Prostate gland (tissue), 2 donors: ENCODE measurements at regions not wholly inside any gene's neighbourhood (a gene's known extent, or its start where the extent isn't known, plus 50 kb on each side); places are given as distances from the start of the nearest gene placed in this dataset.

Experiments
- POLR2AphosphoS5 ChIP-seq: sonication (generic); formaldehyde crosslinking; IDR thresholded peaks from one replicate; pipeline ENCODE4 v1.6.1; 2017; ENCODE audit warnings: antibody characterized with exemption
- TF ChIP-seq, protein P1 (sequence below), 4 experiments: fragments of 200-600 bp in 2 of 4; fragments of 450-650 bp in 2 of 4; sonication (generic) in 2 of 4; IDR thresholded peaks; 1 replicate in 3 of 4; 2 replicates in 1 of 4; pipeline ENCODE4 v1.5.1; 2016 to 2019; ENCODE audit warnings: antibody characterized with exemption in 4 of 4, mild to moderate bottlenecking in 2 of 4, moderate library complexity in 2 of 4

DNA sequence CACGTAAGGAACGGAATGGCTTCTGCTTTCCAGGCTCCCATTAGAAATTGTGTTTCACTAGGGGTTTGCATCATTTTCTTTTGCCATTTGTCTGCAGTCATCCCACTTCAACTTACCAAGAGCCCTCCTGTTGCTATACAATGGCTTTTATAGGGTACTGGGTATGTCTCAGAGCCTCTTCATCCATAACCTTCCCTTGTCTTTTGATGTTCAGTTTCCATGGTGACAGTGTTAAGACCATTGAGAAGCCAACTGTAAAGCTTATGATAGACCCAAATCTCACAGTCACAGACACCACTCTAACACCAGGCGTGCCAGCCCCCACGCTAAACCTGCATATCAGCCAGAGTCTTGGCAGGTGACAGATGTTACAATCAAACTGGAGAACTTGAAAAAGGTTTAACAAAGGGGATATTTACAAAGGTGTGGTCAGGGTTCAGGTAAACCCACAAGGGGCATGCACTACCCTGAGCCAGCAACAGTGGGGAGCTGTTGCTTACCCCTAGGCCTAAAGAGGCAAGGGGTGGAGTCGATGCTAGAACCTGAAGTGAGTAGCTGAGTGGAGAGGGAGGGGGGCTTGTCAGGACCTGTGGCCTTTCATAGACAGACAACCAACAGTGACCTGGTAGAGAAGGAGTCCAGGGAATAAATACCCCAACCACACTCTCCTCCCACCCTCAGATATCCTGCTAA lies 53.2 kb upstream of the ABLIM1 start:
- TF ChIP-seq, protein P1, sequence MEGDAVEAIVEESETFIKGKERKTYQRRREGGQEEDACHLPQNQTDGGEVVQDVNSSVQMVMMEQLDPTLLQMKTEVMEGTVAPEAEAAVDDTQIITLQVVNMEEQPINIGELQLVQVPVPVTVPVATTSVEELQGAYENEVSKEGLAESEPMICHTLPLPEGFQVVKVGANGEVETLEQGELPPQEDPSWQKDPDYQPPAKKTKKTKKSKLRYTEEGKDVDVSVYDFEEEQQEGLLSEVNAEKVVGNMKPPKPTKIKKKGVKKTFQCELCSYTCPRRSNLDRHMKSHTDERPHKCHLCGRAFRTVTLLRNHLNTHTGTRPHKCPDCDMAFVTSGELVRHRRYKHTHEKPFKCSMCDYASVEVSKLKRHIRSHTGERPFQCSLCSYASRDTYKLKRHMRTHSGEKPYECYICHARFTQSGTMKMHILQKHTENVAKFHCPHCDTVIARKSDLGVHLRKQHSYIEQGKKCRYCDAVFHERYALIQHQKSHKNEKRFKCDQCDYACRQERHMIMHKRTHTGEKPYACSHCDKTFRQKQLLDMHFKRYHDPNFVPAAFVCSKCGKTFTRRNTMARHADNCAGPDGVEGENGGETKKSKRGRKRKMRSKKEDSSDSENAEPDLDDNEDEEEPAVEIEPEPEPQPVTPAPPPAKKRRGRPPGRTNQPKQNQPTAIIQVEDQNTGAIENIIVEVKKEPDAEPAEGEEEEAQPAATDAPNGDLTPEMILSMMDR (IDR thresholded peaks at IDR 0.05) = no peak
- TF ChIP-seq POLR2AphosphoS5 = no peak
